Fibroblast of peridontal ligament (primary cell): ENCODE measurements at regions not wholly inside any gene's neighbourhood (a gene's known extent, or its start where the extent isn't known, plus 50 kb on each side); places are given as distances from the start of the nearest gene placed in this dataset.

Experiments
- DNase-seq: peaks from one replicate; pipeline ENCODE4 v3.0.0-alpha.2; 2010; ENCODE audit errors: extremely low read depth

DNA sequence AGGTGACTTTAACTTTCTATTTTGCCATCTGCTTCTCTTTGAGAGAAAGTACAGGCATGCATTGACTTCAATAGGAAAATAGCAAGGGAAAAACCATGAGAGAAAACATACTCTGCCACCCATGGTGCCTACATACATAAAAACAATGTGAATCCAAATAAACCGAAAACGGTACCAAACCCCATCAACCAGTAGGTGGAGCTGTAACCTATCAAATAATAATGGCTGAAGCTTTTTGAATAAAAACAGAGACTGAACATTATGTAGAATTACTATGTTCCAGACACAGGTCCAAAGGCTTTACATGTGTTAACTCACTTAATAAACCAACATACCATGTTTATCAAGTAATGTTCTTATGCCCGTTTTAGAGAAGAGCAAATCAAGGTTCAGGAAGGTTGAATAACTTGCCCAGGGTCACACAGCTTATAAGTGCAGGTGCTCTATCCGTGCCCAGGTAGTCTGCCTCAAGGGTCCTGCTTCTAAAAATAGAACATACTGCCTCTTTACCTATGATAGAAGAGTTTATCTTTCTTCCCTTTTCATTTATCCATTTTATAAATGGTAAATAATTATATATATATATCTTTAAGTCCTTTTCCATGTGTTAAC is 293.9 kb upstream of the SYT4 start:
- DNase-seq, result peak; percentile 79

DNA sequence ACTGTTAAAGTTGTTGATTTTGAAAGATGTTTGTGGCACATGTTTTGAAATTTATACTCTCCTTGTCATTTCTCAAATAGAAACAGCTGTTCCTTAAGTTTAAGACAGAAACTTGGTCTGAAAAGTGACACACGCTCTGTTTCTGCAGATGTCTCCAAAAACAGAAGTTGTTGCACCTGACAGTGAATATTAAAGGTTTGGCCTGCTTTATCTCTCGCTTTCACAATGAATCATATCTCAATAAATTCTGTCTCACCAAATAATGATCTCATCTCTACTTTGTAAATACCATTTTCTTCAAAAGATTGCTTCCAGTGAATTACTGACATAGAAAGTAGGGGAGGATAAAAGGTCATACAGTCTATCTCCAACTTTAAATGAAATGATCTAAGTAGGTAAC is 294.9 kb upstream of the SYT4 start:
- DNase-seq, result no peak

DNA sequence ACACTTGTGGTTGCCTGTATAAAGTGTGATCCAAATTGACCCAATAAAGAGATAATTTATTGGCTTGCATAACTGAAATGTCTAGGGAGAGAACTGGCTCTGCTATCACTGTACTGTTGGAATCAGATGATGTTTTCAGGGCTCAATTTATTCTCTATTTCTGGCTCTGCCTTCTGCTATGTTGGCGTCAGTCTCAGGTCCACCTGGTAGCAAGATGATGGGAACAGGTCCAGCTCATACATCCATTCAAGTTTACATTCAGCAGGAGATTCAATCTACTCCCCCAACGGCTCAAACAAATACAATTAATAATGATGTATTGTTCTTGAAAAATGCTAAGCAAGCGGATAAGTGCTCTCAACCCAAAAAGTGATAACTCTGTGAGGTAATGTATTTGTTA is 297.7 kb upstream of the SYT4 start:
- no peak for DNase-seq

DNA sequence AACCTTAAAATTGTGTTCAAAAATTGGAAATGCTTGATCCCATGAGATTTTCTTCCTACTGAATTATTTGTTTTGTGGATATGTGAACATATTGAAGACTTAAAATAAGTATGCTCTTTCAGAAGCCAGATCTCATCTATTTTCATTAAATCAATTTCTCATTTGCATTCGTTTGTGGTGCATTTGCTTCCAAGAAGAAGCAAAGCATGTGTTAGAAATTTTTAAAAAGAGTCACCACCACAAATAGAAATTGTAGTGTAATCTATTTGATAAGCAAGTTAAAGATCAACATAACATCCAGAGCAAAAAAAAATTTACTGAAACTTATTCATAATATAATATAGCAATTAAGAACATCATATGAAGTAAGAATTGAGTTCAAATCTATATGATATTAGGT is 300.9 kb upstream of the SYT4 start:
- DNase-seq, result no peak

DNA sequence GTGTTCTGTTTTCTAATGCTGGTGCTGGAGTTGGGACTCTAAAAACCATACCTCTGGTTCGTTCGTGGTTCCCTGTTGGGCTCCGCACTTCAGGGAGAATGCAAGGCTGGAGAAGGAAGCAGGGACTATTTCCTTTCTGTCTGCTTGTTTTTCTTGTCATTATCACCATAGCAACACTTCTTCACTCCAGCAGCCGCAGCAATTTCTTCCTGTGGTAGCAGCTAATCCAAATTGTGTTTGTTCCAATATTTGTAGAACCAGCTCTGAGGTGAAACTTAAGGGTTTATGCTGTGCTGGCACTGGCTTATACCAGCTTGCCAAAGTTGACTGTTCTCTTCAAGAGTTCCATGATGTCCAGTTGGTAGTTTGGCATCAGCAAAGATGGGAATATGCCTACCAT is 301.4 kb upstream of the SYT4 start:
- peak; percentile 13 for DNase-seq

DNA sequence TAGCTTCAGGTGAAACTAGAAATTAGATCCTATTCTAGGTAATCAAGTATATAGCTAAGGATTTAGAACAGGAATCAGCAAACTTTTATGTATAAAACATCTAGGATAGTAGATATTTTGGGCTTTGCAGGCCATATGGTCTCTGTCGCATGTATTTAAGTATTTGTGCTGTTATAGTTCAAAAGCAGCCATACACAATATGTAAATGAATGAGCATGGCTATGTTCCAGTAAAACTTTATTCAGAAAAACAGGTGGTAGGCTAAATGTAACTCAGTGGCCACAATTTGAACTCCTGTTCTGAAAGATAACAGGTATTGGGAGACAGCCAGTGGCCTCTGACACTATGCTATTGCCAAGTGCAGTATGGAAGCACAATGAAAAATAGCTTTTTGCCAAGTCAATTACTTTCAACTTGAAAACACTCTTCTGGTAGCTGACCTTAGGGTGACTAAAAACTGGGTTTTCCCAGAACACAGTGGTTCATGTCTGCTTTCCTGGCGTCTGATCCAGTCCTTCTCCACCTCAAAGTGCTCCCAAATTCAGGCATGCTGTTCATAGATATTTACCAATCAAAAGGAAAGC is 304.7 kb upstream of the SYT4 start:
- DNase-seq, result no peak

DNA sequence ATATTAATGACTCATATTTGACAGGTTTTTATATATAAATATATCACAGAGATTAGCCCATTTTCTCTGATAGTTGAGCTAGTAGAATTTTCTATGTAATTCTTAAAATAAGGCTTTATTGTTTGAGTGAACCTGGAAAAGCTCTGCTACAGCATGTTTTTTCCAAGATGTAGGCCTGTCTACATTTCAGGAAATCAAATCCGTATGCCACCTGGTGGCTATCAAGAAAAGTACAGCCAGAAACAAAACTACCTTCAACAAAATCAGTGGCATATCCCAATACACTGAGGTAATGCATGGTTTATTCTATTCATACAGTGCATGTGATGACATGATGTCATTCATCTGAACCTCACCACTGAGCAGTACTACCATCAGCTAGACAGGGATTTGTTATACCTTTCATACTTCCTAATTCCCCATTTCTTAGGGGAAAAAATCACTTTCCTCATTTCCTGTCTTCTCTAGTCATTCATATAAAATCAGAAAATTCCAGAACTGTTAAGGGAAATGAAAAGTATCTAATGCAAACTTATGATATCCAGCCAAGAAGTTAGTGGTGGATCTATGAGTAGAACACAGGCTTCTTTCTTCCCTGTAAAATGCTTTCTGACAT is 310.4 kb upstream of the SYT4 start:
- peak; percentile 62 for DNase-seq

DNA sequence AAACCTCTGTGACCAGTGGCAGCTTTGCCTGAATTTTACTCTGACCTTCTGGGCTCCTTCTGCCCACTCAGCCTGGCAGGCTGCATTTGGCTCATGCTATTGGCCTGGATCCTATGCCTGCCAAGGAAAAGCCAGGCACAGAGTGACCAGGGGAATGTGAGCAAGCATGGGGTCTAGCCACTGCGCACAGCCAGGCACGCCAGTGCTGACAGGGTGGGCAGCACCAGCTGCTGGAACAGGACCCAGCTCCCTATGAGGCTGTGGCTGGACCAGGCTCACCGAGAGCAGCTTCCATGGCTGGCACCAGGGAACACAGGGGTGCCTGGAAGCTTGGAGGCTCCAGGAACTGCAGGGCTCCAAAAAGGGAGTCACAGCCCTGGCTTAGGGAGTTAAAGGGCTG is 311.5 kb upstream of the SYT4 start:
- no peak for DNase-seq

DNA sequence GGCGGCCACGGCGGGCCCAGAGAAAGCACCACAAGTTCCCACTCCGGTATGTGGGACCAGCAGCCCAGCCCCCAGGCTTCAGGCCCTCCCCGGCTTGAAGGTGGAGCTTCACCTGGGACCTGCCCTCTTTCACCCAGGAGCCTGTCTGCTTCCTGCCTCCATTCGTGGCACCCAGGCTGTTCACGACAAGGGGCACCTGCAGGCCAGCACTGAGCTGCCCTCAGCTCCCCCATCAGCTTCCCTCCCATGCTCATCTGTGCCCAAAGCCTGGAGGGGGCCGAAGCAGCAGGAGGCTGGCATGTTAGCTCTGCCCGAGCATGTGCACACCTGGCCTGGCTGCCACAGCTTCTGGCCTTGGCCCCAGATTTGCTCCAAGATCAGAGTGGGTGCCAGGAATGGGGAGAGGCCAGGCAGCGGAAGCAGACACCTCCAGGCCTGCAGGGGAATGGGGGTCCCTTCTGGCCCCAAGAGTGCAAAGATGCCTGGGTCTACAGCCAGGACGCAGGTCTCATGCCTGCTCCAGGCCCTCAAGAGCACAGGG is 312.4 kb upstream of the SYT4 start:
- DNase-seq, result no peak

DNA sequence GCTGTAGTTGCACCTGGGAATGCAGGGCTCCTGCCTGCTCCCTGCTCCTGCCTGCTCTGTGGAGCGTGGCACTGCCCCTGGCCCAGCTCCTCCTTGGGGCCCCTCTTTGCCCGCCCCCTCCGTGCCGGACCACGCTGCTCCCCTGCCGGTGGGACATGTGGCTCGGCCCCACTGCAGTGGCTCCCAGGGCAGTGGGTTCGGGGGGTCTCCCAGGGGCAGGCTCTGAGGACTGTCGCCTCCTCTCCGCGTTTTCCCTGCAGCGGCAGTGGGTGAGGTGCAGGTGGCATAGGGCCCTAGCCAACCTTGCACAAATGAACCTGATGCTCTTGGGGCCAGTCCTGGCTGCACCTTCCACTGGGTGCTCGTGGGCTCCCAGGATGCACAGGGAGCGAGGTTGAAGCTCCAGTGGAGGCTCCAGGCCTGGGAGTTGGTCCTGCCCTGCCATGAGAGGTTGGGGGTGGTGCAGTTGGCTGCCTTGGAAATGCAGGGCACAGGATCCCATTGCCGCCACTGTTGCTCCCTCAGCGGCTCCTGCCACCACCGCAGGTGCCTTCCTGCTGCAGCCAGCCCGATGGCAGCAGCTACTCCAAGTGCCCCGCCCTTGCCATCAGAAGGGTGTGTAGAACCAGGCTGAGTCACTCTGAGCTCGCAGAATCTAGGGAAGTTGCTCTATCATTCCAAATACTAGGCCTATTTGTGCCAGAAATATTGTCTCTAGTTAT is 313.1 kb upstream of the SYT4 start:
- no peak for DNase-seq

DNA sequence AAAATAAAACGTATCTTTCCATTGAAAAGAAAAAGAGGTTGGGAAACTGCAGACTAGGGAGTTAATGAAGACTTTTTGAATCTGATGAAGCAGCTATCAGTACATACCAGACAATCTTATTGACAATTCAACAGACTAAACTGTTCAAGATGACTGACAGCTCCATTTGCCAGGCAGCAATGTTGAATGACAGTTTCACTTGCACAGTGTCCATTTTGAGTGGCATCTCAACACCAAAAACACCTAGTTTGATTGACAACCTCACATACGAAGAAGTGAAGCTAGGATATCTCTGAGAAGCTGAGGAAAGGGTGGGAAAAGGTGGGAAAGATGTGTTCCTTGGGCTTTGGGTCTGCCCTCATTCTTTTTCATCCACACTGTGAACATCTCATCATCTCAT is 315.0 kb upstream of the SYT4 start:
- DNase-seq, result no peak

DNA sequence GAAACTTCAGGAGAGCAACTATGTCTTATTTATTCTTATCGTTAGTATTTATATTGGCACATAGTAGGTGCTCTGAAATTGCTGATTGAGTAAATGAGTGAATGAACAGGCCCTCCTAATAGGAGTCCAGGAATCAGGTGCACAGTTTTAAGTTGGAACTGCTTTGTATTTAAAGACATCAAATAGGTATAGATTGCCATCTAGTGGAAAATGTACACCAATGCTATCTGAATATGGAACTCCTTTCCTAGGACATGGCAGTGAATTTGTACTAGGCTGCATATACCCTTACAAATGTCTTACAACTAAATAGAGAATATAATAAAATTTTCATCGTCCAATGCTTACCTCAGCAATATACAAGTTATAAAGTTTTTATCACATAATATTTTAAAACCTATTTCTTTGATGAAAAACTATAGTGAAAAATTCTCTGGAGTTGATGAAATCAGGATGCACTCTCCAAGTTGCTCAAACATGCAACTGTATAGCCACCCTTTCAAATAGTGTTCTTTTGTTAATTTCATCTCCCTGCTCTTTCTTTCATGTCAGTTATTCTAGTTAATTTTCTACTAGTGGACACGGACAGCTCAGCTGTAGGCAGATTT is 318.9 kb upstream of the SYT4 start:
- DNase-seq, result peak; percentile 53

DNA sequence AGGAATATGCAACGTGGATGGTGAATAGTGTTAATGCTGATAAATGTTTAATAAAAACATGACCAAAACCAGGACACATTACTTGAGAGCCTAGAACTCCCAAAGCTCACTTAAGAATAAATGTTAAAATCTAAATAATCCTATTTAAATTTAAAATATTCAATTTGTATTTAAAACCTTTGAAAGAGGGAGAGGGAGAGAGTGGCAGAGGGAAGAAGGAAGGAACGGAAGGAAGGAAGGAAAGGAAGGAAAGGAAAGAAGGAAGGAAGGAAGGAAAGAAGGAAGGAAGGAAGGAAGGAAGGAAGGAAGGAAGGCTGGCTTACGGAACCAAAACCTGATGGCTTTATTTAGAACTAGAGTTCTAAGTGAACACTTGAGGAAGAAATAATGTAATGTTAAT is 324.1 kb upstream of the SYT4 start:
- no peak for DNase-seq

DNA sequence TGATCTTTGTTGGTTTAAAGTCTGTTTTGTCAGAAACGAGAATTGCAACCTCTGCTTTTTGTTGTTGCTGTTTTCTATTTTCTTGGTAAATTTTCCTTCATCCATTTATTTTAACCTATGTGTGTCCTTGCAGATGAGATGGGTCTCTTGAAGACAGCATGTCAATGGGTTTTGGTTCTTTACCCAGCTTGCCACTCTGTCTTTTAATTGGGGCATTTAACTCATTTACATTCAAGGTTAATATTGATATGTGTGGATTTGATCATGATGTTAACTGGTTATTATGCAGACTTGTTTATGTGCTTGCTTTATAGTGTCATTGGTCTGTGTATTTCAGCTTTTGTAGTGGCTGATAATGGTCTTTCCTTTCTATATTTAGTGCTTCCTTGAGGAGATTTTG is 327.9 kb upstream of the SYT4 start:
- no peak for DNase-seq

DNA sequence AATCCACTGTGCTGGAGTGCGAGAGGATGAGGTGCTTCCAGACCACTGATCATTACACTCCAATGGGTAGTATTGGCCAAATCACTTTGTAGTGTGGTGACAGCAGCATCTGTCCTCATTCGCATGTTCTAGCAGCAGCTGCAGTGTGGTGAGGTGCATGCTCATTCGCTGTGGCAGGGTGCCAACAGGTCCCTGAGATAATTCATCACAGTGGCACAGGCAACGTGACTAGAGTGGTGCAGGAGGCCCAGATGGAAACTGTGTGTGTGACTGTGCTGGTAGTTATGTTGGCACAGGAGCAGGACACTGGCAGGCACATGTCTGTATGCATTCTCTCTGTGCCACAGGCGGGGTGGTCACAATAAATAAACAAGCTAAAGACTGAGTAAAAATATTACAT is 329.5 kb upstream of the SYT4 start:
- no peak for DNase-seq

DNA sequence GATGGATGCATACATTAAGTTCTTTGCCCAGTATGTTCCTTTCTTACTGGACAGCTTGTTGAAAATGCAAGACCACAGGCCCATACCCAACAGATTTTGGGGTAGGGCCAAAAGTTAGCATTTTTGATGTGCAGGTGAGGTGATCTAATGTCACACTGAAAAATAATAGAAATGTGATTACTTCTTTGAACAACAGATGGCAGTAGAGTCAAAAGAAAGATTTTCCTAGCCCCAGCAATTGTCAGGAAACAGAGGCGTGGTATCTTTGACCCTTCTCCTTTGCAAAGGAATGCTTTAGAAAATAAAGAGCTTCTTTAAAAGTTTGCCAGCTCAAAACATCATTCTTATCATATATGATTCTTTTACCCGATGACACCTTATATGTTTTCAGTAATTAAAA is 343.6 kb upstream of the SYT4 start:
- DNase-seq, result peak; percentile 60

DNA sequence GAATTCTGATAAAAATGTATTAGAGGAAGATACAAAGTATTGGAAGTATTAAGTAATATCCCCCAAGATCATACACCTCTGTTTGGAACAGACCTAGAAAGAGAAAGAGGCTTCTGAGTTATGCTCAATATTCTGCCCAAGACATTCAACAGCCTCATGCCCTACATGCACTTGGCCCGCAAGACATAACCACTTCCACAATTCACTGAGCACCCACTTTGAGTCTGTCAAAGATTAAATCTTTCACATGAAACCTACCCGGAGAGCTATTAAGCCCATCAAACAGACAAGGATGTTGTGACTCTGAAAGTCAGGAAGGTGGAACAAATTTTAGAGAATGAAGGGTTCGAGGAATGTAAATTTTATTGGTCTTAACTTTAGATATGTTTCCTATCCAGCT is 344.7 kb upstream of the SYT4 start:
- DNase-seq, result no peak

DNA sequence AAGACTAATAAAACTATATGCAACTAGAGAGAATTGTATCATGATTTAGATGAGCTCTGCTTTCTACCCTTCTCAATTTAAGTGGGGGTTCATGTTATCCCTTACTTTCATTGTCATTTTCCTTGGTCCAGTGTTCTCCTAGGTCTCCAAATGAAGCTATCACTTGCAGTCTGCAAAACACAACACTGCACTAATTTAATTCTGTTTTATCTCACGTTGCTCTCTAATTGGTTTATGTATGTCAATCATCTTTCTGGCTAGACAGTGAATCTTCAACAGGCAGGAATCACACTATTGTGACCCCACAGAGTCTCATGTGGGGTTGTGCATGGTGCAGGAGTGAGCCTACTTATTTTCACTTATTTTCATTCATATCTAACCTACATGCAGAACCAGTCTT is 348.3 kb upstream of the SYT4 start:
- DNase-seq, result no peak

DNA sequence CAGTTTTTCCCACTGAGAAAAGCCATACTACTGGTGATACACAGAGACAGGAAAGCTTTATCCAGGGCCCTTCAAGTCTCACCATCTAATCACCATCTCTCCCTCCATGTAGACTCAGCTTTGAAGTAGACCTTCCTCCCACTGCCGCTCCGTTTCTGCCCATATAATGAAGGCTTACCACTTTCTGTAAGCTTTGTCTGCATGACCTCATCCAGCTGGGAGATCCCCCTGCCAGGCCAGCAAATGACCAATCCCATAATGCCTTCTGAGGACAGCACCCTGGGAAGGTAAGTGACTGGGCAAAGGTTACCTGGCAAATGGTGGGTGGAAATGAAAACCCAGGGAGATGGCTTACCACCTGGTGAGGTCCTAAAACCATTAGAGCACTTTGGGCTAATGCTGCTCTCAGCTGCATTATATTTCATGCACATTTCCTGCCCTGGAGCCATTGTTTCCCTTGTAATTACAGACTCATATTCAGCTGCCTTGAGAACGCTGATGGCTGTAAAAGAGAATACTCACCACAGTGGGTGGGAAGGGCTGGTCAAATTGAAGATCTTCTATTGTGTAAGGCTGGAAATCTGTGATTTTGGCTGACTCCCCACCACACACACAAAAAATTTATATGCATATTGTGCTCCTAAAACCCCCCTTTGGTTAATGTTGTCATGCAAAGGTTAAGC is 350.7 kb upstream of the SYT4 start:
- peak; percentile 32 for DNase-seq

DNA sequence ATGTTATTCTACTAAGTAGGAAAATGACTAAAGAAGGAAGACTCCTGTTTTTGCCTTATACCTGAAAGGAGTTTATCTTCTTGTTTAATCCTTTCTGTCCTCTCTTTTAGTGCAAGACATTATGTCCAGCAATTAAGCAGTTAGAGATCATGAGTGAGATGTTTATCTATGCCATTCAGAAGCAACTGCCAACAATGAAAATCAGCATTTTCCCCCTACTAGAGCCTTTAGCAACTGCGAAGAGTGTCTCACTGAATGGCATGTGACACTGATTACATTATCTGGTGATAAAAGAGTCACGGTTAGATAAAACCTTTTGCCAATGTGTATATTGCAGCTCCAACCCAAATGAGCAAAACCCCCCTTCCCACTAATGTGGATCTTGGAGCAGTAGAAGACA is 357.7 kb upstream of the SYT4 start:
- DNase-seq, result no peak

DNA sequence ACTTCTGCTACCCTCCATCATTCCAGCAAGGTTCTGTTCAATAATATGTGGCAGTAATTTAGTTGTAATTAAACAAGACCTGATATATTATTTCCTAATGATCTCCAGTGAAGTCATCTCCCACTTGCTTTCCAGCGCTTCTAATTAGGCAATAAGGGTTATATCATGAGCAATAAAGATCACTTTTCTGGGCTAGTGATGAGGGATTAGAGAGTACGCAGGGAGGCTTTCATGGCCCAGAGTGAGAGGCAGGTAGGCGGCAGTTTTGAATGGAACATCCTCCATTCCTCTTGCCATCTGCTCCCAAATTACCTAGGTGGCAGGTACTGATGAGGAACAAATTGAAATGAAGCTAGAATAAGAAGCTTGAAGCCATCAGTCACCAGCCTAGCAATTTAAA is 358.1 kb upstream of the SYT4 start:
- no peak for DNase-seq
